Caco-2 (cell line): ENCODE measurements at regions not wholly inside any gene's neighbourhood (a gene's known extent, or its start where the extent isn't known, plus 50 kb on each side); places are given as distances from the start of the nearest gene placed in this dataset.

Experiments used
- BruUV-seq: library from RNA; stranded (reverse); fragments of 400-500 nt; replicated peaks from 2 replicates; lab custom pipeline; 2021; lab: Mats Ljungman, UMichigan
- CTCF ChIA-PET: fragments of 300-600 bp; sonication (Branson Sonifier 250); formaldehyde crosslinking; loops from one replicate; lab custom pipeline; 2022; ENCODE audit warnings: antibody characterized with exemption; lab: Charles Lee
- POLR2A ChIA-PET: fragments of 300-600 bp; sonication (Branson Sonifier 250); formaldehyde crosslinking; loops from one replicate; lab custom pipeline; 2022; ENCODE audit warnings: antibody characterized with exemption; lab: Charles Lee
- DNase-seq, 2 experiments: peaks; one replicate each; pipeline versions ENCODE4 v3.0.0 to v3.0.0-alpha.2; 2020 to 2022
- H3K27me3 ChIP-seq: replicated peaks from 2 replicates; pipeline ENCODE4 v1.6.0; 2011; ENCODE audit warnings: low read length; ENCODE audit not compliant: control insufficient read depth, insufficient read depth
- H3K36me3 ChIP-seq: 2 replicates; pipeline ENCODE4 v1.5.1; 2011; ENCODE audit warnings: low read length; ENCODE audit not compliant: control insufficient read depth, insufficient read depth
- H3K4me1 ChIP-seq: fragments of 250-450 bp; sonication (Bioruptor Pico); 2 replicates; pipeline ENCODE4 v1.5.1; 2020; ENCODE audit warnings: mild to moderate bottlenecking
- H3K4me3 ChIP-seq: 2 replicates; pipeline ENCODE4 v1.5.1; 2011; ENCODE audit warnings: low read depth, mild to moderate bottlenecking, control low read depth, low read length
- H3K9me3 ChIP-seq: fragments of 250-450 bp; sonication (Bioruptor Pico); 2 replicates; pipeline ENCODE4 v1.5.1; 2020; ENCODE audit warnings: mild to moderate bottlenecking, moderate library complexity
- H3K27ac Mint-ChIP-seq: one replicate; pipeline ENCODE4 v1.8.0; 2022; ENCODE audit warnings: mixed read lengths; ENCODE audit not compliant: unreplicated experiment
- H3K27me3 Mint-ChIP-seq: one replicate; pipeline ENCODE4 v1.8.0; 2022; ENCODE audit warnings: mixed read lengths; ENCODE audit not compliant: insufficient read depth, unreplicated experiment
- H3K36me3 Mint-ChIP-seq: one replicate; pipeline ENCODE4 v1.8.0; 2022; ENCODE audit warnings: mild to moderate bottlenecking, mixed read lengths; ENCODE audit not compliant: insufficient read depth, unreplicated experiment
- H3K4me1 Mint-ChIP-seq: one replicate; pipeline ENCODE4 v1.8.0; 2022; ENCODE audit warnings: low read depth, mixed read lengths; ENCODE audit not compliant: unreplicated experiment
- H3K4me3 Mint-ChIP-seq: one replicate; pipeline ENCODE4 v1.8.0; 2022; ENCODE audit warnings: mild to moderate bottlenecking, moderate library complexity, mixed read lengths; ENCODE audit not compliant: unreplicated experiment
- H3K9me3 Mint-ChIP-seq: one replicate; pipeline ENCODE4 v1.8.0; 2022; ENCODE audit warnings: mixed read lengths; ENCODE audit not compliant: unreplicated experiment
- CTCF ChIP-seq, 2 experiments: fragments of 200-600 bp in 1 of 2; IDR thresholded peaks; 1 replicate in 1 of 2; 2 replicates in 1 of 2; pipeline versions ENCODE4 v1.5.1 to v1.8.0; 2011 to 2022; ENCODE audit warnings: antibody characterized with exemption in 1 of 2, control low read depth in 1 of 2, inconsistent platforms in 1 of 2, low read depth in 1 of 2, low read length in 1 of 2, mild to moderate bottlenecking in 1 of 2, moderate library complexity in 1 of 2; ENCODE audit not compliant: insufficient read depth in 1 of 2, severe bottlenecking in 1 of 2, unreplicated experiment in 1 of 2
- intact Hi-C: fragments of 100-400 bp; cut with micrococcal nuclease; formaldehyde crosslinking; loops from one replicate; pipeline ENCODE4 v1.10.0; 2022; ENCODE audit not compliant: unreplicated experiment

- no peak for DNase-seq
- no peaks in the 10 kb centered on the region for H3K27me3 Mint-ChIP-seq
- no peak overlapping the region for H3K27ac Mint-ChIP-seq
- H3K4me3 ChIP-seq, result no peak overlapping the region
- H3K36me3 Mint-ChIP-seq, result no peaks in the 10 kb centered on the region
- TF ChIP-seq CTCF (IDR thresholded peaks at IDR 0.05; ENCODE audit: insufficient read depth in 1 of 2, low read depth in 1 of 2, low read length in 1 of 2, severe bottlenecking in 1 of 2, unreplicated experiment in 1 of 2), result no peak
- no peak overlapping the region for H3K4me3 Mint-ChIP-seq
- intact Hi-C loops, result no loop called here
- H3K9me3 Mint-ChIP-seq, result no peaks in the 10 kb centered on the region
- BruUV-seq, result no TSS peak
- H3K36me3 ChIP-seq, result no peaks in the 10 kb centered on the region
- no peaks in the 10 kb centered on the region for H3K9me3 ChIP-seq
- H3K27me3 ChIP-seq, result no peaks in the 10 kb centered on the region
- ChIA-PET CTCF (no interaction called here), POLR2A (no interaction called here)
- H3K4me1 Mint-ChIP-seq, result peaks cover 10% of the 10 kb centered on the region
- H3K4me1 ChIP-seq, result peaks cover 7% of the 10 kb centered on the region
Observed at GRCh38 chr2:20120569-20121416, 69.4 kb upstream of the LAPTM4A start.

DNA sequence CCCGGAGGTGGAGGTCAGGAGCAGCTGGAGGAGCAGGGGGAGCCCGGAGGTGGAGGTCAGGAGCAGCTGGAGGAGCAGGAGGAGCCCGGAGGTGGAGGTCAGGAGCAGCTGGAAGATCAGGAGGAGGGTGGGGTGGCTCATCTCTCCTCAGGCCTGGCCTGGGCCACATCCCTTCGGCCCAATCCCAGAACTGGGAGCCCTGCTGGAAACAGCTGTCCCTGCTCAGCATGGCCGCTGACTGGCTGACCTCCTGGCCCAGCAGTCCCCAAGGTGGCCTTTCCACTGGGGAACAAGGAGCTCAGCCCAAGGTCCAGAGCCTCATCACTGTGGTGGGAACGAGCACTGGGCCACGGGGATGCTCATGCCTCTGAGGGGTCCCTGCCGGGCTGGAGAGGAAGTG is 66.6 kb upstream of the LAPTM4A start:
- Histone ChIP-seq H3K9me3 (no peaks in the 10 kb centered on the region), H3K27me3 (no peaks in the 10 kb centered on the region), H3K36me3 (no peaks in the 10 kb centered on the region), H3K4me1 (peaks cover 26% of the 10 kb centered on the region), H3K4me3 (no peak overlapping the region)
- TF ChIP-seq CTCF (IDR thresholded peaks at IDR 0.05; ENCODE audit: insufficient read depth in 1 of 2, low read depth in 1 of 2, low read length in 1 of 2, severe bottlenecking in 1 of 2, unreplicated experiment in 1 of 2), result no peak
- Mint-ChIP-seq H3K9me3 (no peaks in the 10 kb centered on the region), H3K27ac (no peak overlapping the region), H3K27me3 (no peaks in the 10 kb centered on the region), H3K4me3 (no peak overlapping the region), H3K36me3 (no peaks in the 10 kb centered on the region), H3K4me1 (peaks cover 19% of the 10 kb centered on the region)
- CTCF ChIA-PET, result no interaction called here
- no peak for DNase-seq
- POLR2A ChIA-PET, result no interaction called here
- intact Hi-C loops, result no loop called here
- BruUV-seq, result no TSS peak

- H3K9me3 Mint-ChIP-seq, result no peaks in the 10 kb centered on the region
- Histone ChIP-seq H3K4me3 (no peak overlapping the region), H3K27me3 (no peaks in the 10 kb centered on the region), H3K4me1 (peaks cover 26% of the 10 kb centered on the region), H3K9me3 (no peaks in the 10 kb centered on the region), H3K36me3 (no peaks in the 10 kb centered on the region)
- BruUV-seq, result no TSS peak
- ChIA-PET POLR2A (no interaction called here), CTCF (interaction anchor here (1.0 kb wide), 1 partner anchor 160 kb away, joined by 3 read pairs; no protein-coding TSS in a partner anchor)
- TF ChIP-seq CTCF (IDR thresholded peaks at IDR 0.05; ENCODE audit: insufficient read depth in 1 of 2, low read depth in 1 of 2, low read length in 1 of 2, severe bottlenecking in 1 of 2, unreplicated experiment in 1 of 2), result no peak
- peak; percentile 20 to 50 for DNase-seq
- no peak overlapping the region for H3K4me3 Mint-ChIP-seq
- H3K27ac Mint-ChIP-seq, result no peak overlapping the region
- intact Hi-C loops, result no loop called here
- H3K4me1 Mint-ChIP-seq, result peaks cover 19% of the 10 kb centered on the region
- H3K27me3 Mint-ChIP-seq, result no peaks in the 10 kb centered on the region
- H3K36me3 Mint-ChIP-seq, result no peaks in the 10 kb centered on the region
Observed at GRCh38 chr2:20115902-20116301, 64.5 kb upstream of the LAPTM4A start.
